GM21390 (cell line): ENCODE measurements at regions not wholly inside any gene's neighbourhood (a gene's known extent, or its start where the extent isn't known, plus 50 kb on each side); places are given as distances from the start of the nearest gene placed in this dataset.
"Not testable (repeated sequence)": the region's sequence is repeated elsewhere in the genome, so short reads cannot be mapped to it uniquely, and the experiment has no call there.

Source experiments
- ATAC-seq: cut with Tn5 transposase; IDR thresholded peaks from one replicate; pipeline ENCODE4 v1.9.1; 2021; ENCODE audit not compliant: unreplicated experiment

GRCh38 chr2:223459328-223459939 lies 142.7 kb downstream of the SCG2 start:
- ATAC-seq: no peak

- ATAC-seq: no peak
Measured at GRCh38 chr2:223460209-223460608, 142.0 kb downstream of the SCG2 start.

- ATAC-seq: no peak
Measured at GRCh38 chr2:223460774-223461211, 141.4 kb downstream of the SCG2 start.

- no peak for ATAC-seq
Measured at GRCh38 chr2:223464071-223464470, 138.1 kb downstream of the SCG2 start.

GRCh38 chr2:223465793-223466192 lies 136.4 kb downstream of the SCG2 start:
- no peak for ATAC-seq

- no peak for ATAC-seq
Measured at GRCh38 chr2:223467196-223467595, 135.0 kb downstream of the SCG2 start.

- no peak for ATAC-seq
Measured at GRCh38 chr2:223469270-223470046, 132.7 kb downstream of the SCG2 start.

- no peak for ATAC-seq
Measured at GRCh38 chr2:223470602-223471001, 131.6 kb downstream of the SCG2 start.

- no peak for ATAC-seq
Measured at GRCh38 chr2:223472771-223473170, 129.4 kb downstream of the SCG2 start.

GRCh38 chr2:223474893-223475292 lies 127.3 kb downstream of the SCG2 start:
- ATAC-seq: no peak

GRCh38 chr2:223475901-223476300 lies 126.3 kb downstream of the SCG2 start:
- ATAC-seq: no peak

GRCh38 chr2:223477318-223477717 lies 124.8 kb downstream of the SCG2 start:
- ATAC-seq: no peak

- no peak for ATAC-seq
Measured at GRCh38 chr2:223481486-223481885, 120.7 kb downstream of the SCG2 start.

- no peak for ATAC-seq
Measured at GRCh38 chr2:223486751-223487150, 115.4 kb downstream of the SCG2 start.

GRCh38 chr2:223487214-223487846 lies 114.8 kb downstream of the SCG2 start:
- no peak for ATAC-seq

- ATAC-seq: no peak
Measured at GRCh38 chr2:223488814-223489213, 113.3 kb downstream of the SCG2 start.

GRCh38 chr2:223494496-223494895 lies 107.7 kb downstream of the SCG2 start:
- no peak for ATAC-seq

- no peak for ATAC-seq
Measured at GRCh38 chr2:223494942-223495341, 107.2 kb downstream of the SCG2 start.

- ATAC-seq: not testable (repeated sequence)
Measured at GRCh38 chr2:223496853-223497252, 105.3 kb downstream of the SCG2 start.

GRCh38 chr2:223500709-223501108 lies 101.5 kb downstream of the SCG2 start:
- ATAC-seq: no peak

- no peak for ATAC-seq
Measured at GRCh38 chr2:223501641-223502040, 100.5 kb downstream of the SCG2 start.

- no peak for ATAC-seq
Measured at GRCh38 chr2:223503746-223504145, 98.4 kb downstream of the SCG2 start.
